ENCODE measurements at regions not wholly inside any gene's neighbourhood (a gene's known extent, or its start where the extent isn't known, plus 50 kb on each side); places are given as distances from the start of the nearest gene placed in this dataset.
"Not testable (repeated sequence)": the region's sequence is repeated elsewhere in the genome, so short reads cannot be mapped to it uniquely, and the experiment has no call there.

GRCh38 chr3:130151555-130151954 lies 69.9 kb downstream of the ALG1L2 start:
- intact Hi-C loops (cut with DNase I); ATAC-seq; H3K4me3 ChIP-seq; DNase-seq; H3K27ac ChIP-seq; H3K36me3 ChIP-seq; H3K9me3 ChIP-seq; H3K4me1 ChIP-seq; H3K27me3 ChIP-seq: not testable (repeated sequence)

GRCh38 chr3:130153247-130153646 lies 71.6 kb downstream of the ALG1L2 start:
- H3K27me3 ChIP-seq; H3K9me3 ChIP-seq; H3K4me3 ChIP-seq; DNase-seq; intact Hi-C loops (cut with DNase I); H3K4me1 ChIP-seq; H3K27ac ChIP-seq; ATAC-seq; H3K36me3 ChIP-seq: not testable (repeated sequence)

GRCh38 chr3:130155464-130155863 lies 73.8 kb downstream of the ALG1L2 start:
- H3K4me1 ChIP-seq; H3K4me3 ChIP-seq; H3K36me3 ChIP-seq; DNase-seq; H3K27me3 ChIP-seq; H3K27ac ChIP-seq; intact Hi-C loops (cut with DNase I); ATAC-seq; H3K9me3 ChIP-seq: not testable (repeated sequence)

GRCh38 chr3:130166856-130167255 lies 85.2 kb downstream of the ALG1L2 start:
- ATAC-seq; intact Hi-C loops (cut with DNase I); H3K27me3 ChIP-seq; H3K9me3 ChIP-seq; H3K36me3 ChIP-seq; H3K4me3 ChIP-seq; H3K4me1 ChIP-seq; H3K27ac ChIP-seq; DNase-seq: not testable (repeated sequence)

GRCh38 chr3:130175195-130175594 lies 93.6 kb downstream of the ALG1L2 start:
- H3K27ac ChIP-seq; ATAC-seq; H3K4me3 ChIP-seq; intact Hi-C loops (cut with DNase I); DNase-seq; H3K4me1 ChIP-seq; H3K9me3 ChIP-seq; H3K36me3 ChIP-seq; H3K27me3 ChIP-seq: not testable (repeated sequence)

- H3K4me1 ChIP-seq; DNase-seq; intact Hi-C loops (cut with DNase I); H3K27me3 ChIP-seq; H3K4me3 ChIP-seq; H3K9me3 ChIP-seq; H3K27ac ChIP-seq; H3K36me3 ChIP-seq; ATAC-seq: not testable (repeated sequence)
These were observed 95.0 kb downstream of the ALG1L2 start for GRCh38 chr3:130176476-130177256.

- DNase-seq; ATAC-seq; H3K27ac ChIP-seq; H3K4me3 ChIP-seq; H3K36me3 ChIP-seq; H3K9me3 ChIP-seq; H3K4me1 ChIP-seq; H3K27me3 ChIP-seq; intact Hi-C loops (cut with DNase I): not testable (repeated sequence)
These were observed 97.2 kb downstream of the ALG1L2 start for GRCh38 chr3:130178835-130179234.

GRCh38 chr3:130179353-130179970 lies 97.8 kb downstream of the ALG1L2 start:
- peak in 3 of 4 donors; percentile 20 to 43 (median 28) for DNase-seq
- ATAC-seq; H3K27me3 ChIP-seq; intact Hi-C loops (cut with DNase I); H3K36me3 ChIP-seq; H3K4me1 ChIP-seq; H3K9me3 ChIP-seq; H3K4me3 ChIP-seq: not testable (repeated sequence)
- peak overlapping the region in 1 of 2 donors; percentile 37 for H3K27ac ChIP-seq

- H3K9me3 ChIP-seq; H3K4me3 ChIP-seq; H3K27me3 ChIP-seq; intact Hi-C loops (cut with DNase I); DNase-seq; H3K4me1 ChIP-seq; H3K27ac ChIP-seq; ATAC-seq; H3K36me3 ChIP-seq: not testable (repeated sequence)
These were observed 100.8 kb downstream of the ALG1L2 start for GRCh38 chr3:130182475-130182874.

- intact Hi-C loops (cut with DNase I); H3K4me1 ChIP-seq; H3K9me3 ChIP-seq; H3K27me3 ChIP-seq; H3K36me3 ChIP-seq; H3K4me3 ChIP-seq; ATAC-seq; H3K27ac ChIP-seq; DNase-seq: not testable (repeated sequence)
These were observed 102.1 kb downstream of the ALG1L2 start for GRCh38 chr3:130183689-130184088.

GRCh38 chr3:130184152-130185024 lies 102.8 kb downstream of the ALG1L2 start:
- H3K4me1 ChIP-seq; intact Hi-C loops (cut with DNase I); H3K27me3 ChIP-seq; ATAC-seq; H3K36me3 ChIP-seq; H3K4me3 ChIP-seq; H3K9me3 ChIP-seq; H3K27ac ChIP-seq; DNase-seq: not testable (repeated sequence)

- ATAC-seq; H3K9me3 ChIP-seq; H3K4me1 ChIP-seq; H3K4me3 ChIP-seq; H3K27ac ChIP-seq; DNase-seq; intact Hi-C loops (cut with DNase I); H3K27me3 ChIP-seq; H3K36me3 ChIP-seq: not testable (repeated sequence)
These were observed 119.6 kb downstream of the ALG1L2 start for GRCh38 chr3:130201272-130201671.

GRCh38 chr3:130203633-130204032 lies 122.0 kb downstream of the ALG1L2 start:
- H3K9me3 ChIP-seq; H3K4me1 ChIP-seq; H3K27me3 ChIP-seq; H3K4me3 ChIP-seq; H3K36me3 ChIP-seq; intact Hi-C loops (cut with DNase I); ATAC-seq; H3K27ac ChIP-seq; DNase-seq: not testable (repeated sequence)
